H1 (cell line): ENCODE measurements at regions not wholly inside any gene's neighbourhood (a gene's known extent, or its start where the extent isn't known, plus 50 kb on each side); places are given as distances from the start of the nearest gene placed in this dataset.

Source experiments
- CTCF ChIA-PET: fragments of 300-600 bp; sonication (Branson Sonifier 250); formaldehyde crosslinking; loops from one replicate; lab custom pipeline; 2021; ENCODE audit not compliant: partially characterized antibody; lab: Charles Lee
- POLR2A ChIA-PET: fragments of 300-600 bp; sonication (Branson Sonifier 250); formaldehyde crosslinking; loops from one replicate; lab custom pipeline; 2021; ENCODE audit warnings: inconsistent platforms; ENCODE audit not compliant: partially characterized antibody; lab: Charles Lee
- DNase-seq, 2 experiments: peaks; one replicate each; pipeline versions ENCODE4 v3.0.0 to v3.0.0-alpha.2; 2010 to 2022; ENCODE audit warnings: low spot score in 2 of 2, low read depth in 1 of 2, mixed read lengths in 1 of 2
- FAIRE-seq: peaks from 2 replicates; lab custom pipeline; 2011; peaks lifted over from hg19 to GRCh38; lab: Jason Lieb, UNC
- H2AFZ ChIP-seq: 2 replicates; pipeline ENCODE4 v1.8.1; 2012; ENCODE audit warnings: low read length, inconsistent platforms
- H2AK5ac ChIP-seq: 2 replicates; pipeline ENCODE4 v1.6.1; 2013; ENCODE audit warnings: low read depth, low read length
- H2BK120ac ChIP-seq: replicated peaks from 2 replicates; pipeline ENCODE3; 2013; ENCODE audit warnings: low read depth, low read length, inconsistent platforms
- H2BK12ac ChIP-seq: 2 replicates; pipeline ENCODE4 v1.6.1; 2013; ENCODE audit warnings: low read depth, low read length
- H2BK15ac ChIP-seq: 2 replicates; pipeline ENCODE4 v1.6.1; 2013; ENCODE audit warnings: low read length
- H2BK20ac ChIP-seq: 2 replicates; pipeline ENCODE4 v1.6.1; 2013; ENCODE audit warnings: low read length
- H2BK5ac ChIP-seq: 2 replicates; pipeline ENCODE4 v1.6.1; 2013; ENCODE audit warnings: low read depth, low read length
- H3K14ac ChIP-seq: 2 replicates; pipeline ENCODE4 v1.6.1; 2013; ENCODE audit warnings: inconsistent platforms; ENCODE audit not compliant: insufficient read length
- H3K18ac ChIP-seq: 2 replicates; pipeline ENCODE4 v1.6.1; 2013; ENCODE audit warnings: low read length; ENCODE audit errors: extremely low read depth
- H3K23ac ChIP-seq: 2 replicates; pipeline ENCODE4 v1.6.1; 2013; ENCODE audit warnings: inconsistent platforms; ENCODE audit not compliant: insufficient read length
- H3K23me2 ChIP-seq: 2 replicates; pipeline ENCODE4 v1.6.1; 2013; ENCODE audit warnings: low read depth, low read length
- H3K27ac ChIP-seq: 2 replicates; pipeline ENCODE4 v1.6.1; 2011; ENCODE audit warnings: low read depth, low read length, inconsistent platforms
- H3K27me3 ChIP-seq, 4 experiments: replicated peaks in 1 of 4; 1 replicate in 1 of 4; 2 replicates in 3 of 4; pipeline versions ENCODE4 v1.6.1 to v1.8.1; 2011 to 2013; ENCODE audit warnings: low read length in 3 of 4, mild to moderate bottlenecking in 3 of 4, inconsistent platforms in 2 of 4, mixed read lengths in 2 of 4, moderate library complexity in 1 of 4; ENCODE audit not compliant: control insufficient read depth in 3 of 4, insufficient read depth in 3 of 4; ENCODE audit errors: extremely low read depth in 1 of 4
- H3K36me3 ChIP-seq, 4 experiments: 2 replicates each; pipeline versions ENCODE4 v1.6.1 to v1.8.1; 2011 to 2013; ENCODE audit warnings: mild to moderate bottlenecking in 4 of 4, low read length in 3 of 4, moderate library complexity in 2 of 4, control low read depth in 1 of 4, inconsistent platforms in 1 of 4; ENCODE audit not compliant: insufficient read depth in 4 of 4, control insufficient read depth in 2 of 4
- H3K4ac ChIP-seq: replicated peaks from 2 replicates; pipeline ENCODE3; 2013; ENCODE audit warnings: low read length, low read depth, mixed read lengths, inconsistent platforms; ENCODE audit not compliant: insufficient read length
- H3K4me1 ChIP-seq, 4 experiments: replicated peaks in 1 of 4; 1 replicate in 1 of 4; 2 replicates in 3 of 4; pipeline versions ENCODE4 v1.6.1 to v1.8.1; 2011 to 2013; ENCODE audit warnings: low read length in 3 of 4, inconsistent platforms in 2 of 4, mixed read lengths in 1 of 4; ENCODE audit not compliant: insufficient read depth in 4 of 4, control insufficient read depth in 3 of 4
- H3K4me2 ChIP-seq, 2 experiments: 2 replicates each; pipeline versions ENCODE4 v1.6.1 to v1.8.1; 2011 to 2013; ENCODE audit warnings: low read depth in 2 of 2, low read length in 2 of 2, control low read depth in 1 of 2, inconsistent platforms in 1 of 2, mild to moderate bottlenecking in 1 of 2; ENCODE audit not compliant: insufficient read depth in 1 of 2
- H3K4me3 ChIP-seq, 4 experiments: fragments of 200-600, 300-600 bp in 1 of 4; sonication (generic), shearing (Covaris generic), sonication (Bioruptor Twin) in 1 of 4; 2 replicates each; pipeline versions ENCODE4 v1.5.1 to v1.8.1; 2011 to 2016; ENCODE audit warnings: low read length in 4 of 4, low read depth in 3 of 4, control low read depth in 2 of 4, inconsistent platforms in 2 of 4, mild to moderate bottlenecking in 2 of 4, mixed read lengths in 1 of 4, moderate library complexity in 1 of 4; ENCODE audit not compliant: insufficient read depth in 2 of 4; ENCODE audit errors: extremely low read depth in 1 of 4
- H3K56ac ChIP-seq: replicated peaks from 2 replicates; pipeline ENCODE3; 2013; ENCODE audit warnings: low read depth, mild to moderate bottlenecking, mixed read lengths, low read length, inconsistent platforms; ENCODE audit not compliant: insufficient read length
- H3K79me1 ChIP-seq: 2 replicates; pipeline ENCODE4 v1.6.1; 2013; ENCODE audit warnings: low read depth, low read length, control low read depth
- H3K79me2 ChIP-seq, 2 experiments: 2 replicates each; pipeline versions ENCODE4 v1.6.1 to v1.8.1; 2012 to 2013; ENCODE audit warnings: low read length in 2 of 2, mild to moderate bottlenecking in 2 of 2, inconsistent platforms in 1 of 2; ENCODE audit not compliant: insufficient read depth in 2 of 2, control insufficient read depth in 1 of 2
- H3K9ac ChIP-seq, 4 experiments: replicated peaks in 1 of 4; 1 replicate in 1 of 4; 2 replicates in 3 of 4; pipeline versions ENCODE4 v1.6.1 to v1.8.1; 2011 to 2013; ENCODE audit warnings: low read depth in 3 of 4, low read length in 3 of 4, control low read depth in 2 of 4, mild to moderate bottlenecking in 2 of 4, moderate library complexity in 2 of 4, inconsistent platforms in 1 of 4; ENCODE audit errors: extremely low read depth in 1 of 4
- H3K9me3 ChIP-seq, 2 experiments: 2 replicates each; pipeline versions ENCODE4 v1.6.1 to v1.8.1; 2012 to 2013; ENCODE audit warnings: mild to moderate bottlenecking in 2 of 2, moderate library complexity in 2 of 2, control low read depth in 1 of 2, inconsistent platforms in 1 of 2, low read depth in 1 of 2, low read length in 1 of 2, mixed read lengths in 1 of 2; ENCODE audit not compliant: insufficient read depth in 2 of 2
- H4K20me1 ChIP-seq, 2 experiments: replicated peaks in 1 of 2; 2 replicates each; pipeline versions ENCODE3 to v1.8.1; 2011 to 2013; ENCODE audit warnings: inconsistent platforms in 2 of 2, low read length in 2 of 2, mild to moderate bottlenecking in 1 of 2; ENCODE audit not compliant: insufficient read depth in 2 of 2, control insufficient read depth in 1 of 2
- H4K5ac ChIP-seq: 2 replicates; pipeline ENCODE4 v1.6.1; 2013; ENCODE audit warnings: low read length, low read depth, mixed read lengths, inconsistent platforms; ENCODE audit not compliant: insufficient read length
- H4K8ac ChIP-seq: 2 replicates; pipeline ENCODE4 v1.8.0; 2013; ENCODE audit warnings: mild to moderate bottlenecking, moderate library complexity, low read length, inconsistent platforms; ENCODE audit not compliant: insufficient read depth; ENCODE audit errors: extremely low read depth
- H4K91ac ChIP-seq: replicated peaks from 2 replicates; pipeline ENCODE3; 2013; ENCODE audit warnings: low read length, mixed read lengths, inconsistent platforms; ENCODE audit not compliant: insufficient read length
- CBX5 ChIP-seq: fragments of 300-800, 300-1000 bp; sonication (generic); IDR thresholded peaks from 2 replicates; pipeline ENCODE4 v1.7.1; 2016; ENCODE audit warnings: antibody characterized with exemption, low read length, low read depth
- GTF2F1 ChIP-seq: IDR thresholded peaks from 2 replicates; pipeline ENCODE4 v1.6.1; 2012; ENCODE audit warnings: low read depth, low read length, improper control_type of control experiment, borderline replicate concordance
- JUND ChIP-seq: IDR thresholded peaks from 2 replicates; pipeline ENCODE4 v1.6.1; 2011; ENCODE audit warnings: mild to moderate bottlenecking, improper control_type of control experiment, low read length
- KDM4A ChIP-seq: IDR thresholded peaks from one replicate; pipeline ENCODE4 v1.7.1; 2012; ENCODE audit warnings: low read depth, mild to moderate bottlenecking, moderate library complexity, low read length, inconsistent platforms; ENCODE audit not compliant: severe bottlenecking
- MAFK ChIP-seq: IDR thresholded peaks from 2 replicates; pipeline ENCODE4 v1.6.1; 2012; ENCODE audit warnings: low read depth, mild to moderate bottlenecking, improper control_type of control experiment, low read length
- SIX5 ChIP-seq: IDR thresholded peaks from 2 replicates; pipeline ENCODE4 v1.6.1; 2011; ENCODE audit warnings: mild to moderate bottlenecking, low read depth, low read length
- SRF ChIP-seq: IDR thresholded peaks from 2 replicates; pipeline ENCODE4 v1.6.1; 2011; ENCODE audit warnings: mild to moderate bottlenecking, low read depth, low read length, moderate library complexity
- ZNF274 ChIP-seq: IDR thresholded peaks from 2 replicates; pipeline ENCODE4 v1.7.0; 2012; ENCODE audit warnings: low read length, borderline replicate concordance; ENCODE audit errors: extremely low read depth
- WGBS, 2 experiments: shearing (Covaris generic) in 1 of 2; methylation state at CpG; one replicate each; pipeline versions ENCODE4 v1.1.6 to v1.1.7; 2013 to 2015; ENCODE audit warnings: low lambda C conversion rate in 2 of 2, mixed read lengths in 2 of 2, inconsistent platforms in 1 of 2, low coverage in 1 of 2, missing lambda C conversion rate in 1 of 2; ENCODE audit not compliant: insufficient replicate concordance in 2 of 2, insufficient coverage in 1 of 2, insufficient read length in 1 of 2; ENCODE audit errors: extremely low coverage in 1 of 2, missing lambda C conversion rate in 1 of 2; 5-methylcytosine and 5-hydroxymethylcytosine counted together

DNA sequence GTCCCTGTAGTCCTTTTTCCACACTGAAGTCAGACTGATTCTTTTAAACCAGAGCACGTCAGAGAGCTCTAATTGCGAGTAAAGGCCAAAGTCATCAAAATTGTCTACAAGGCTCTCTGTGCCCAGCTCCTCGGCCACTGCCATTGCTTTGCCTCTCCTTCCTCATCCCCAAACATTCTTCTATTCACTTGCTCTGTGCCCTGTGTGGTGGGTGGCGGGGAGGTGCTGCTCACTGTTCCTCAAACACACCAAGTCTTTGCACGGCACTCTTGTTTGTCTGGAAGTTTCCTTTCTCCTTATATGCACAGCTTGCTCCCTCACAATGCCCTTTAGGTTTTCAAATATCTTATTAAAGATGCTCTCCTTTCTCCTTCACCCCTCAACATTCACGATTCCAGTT, 100.1 kb upstream of the FSHR start:
- Histone ChIP-seq H4K20me1 (no peaks in the 10 kb centered on the region), H3K14ac (no peak overlapping the region), H3K27ac (no peak overlapping the region), H2BK12ac (no peak overlapping the region), H3K4ac (no peak overlapping the region), H3K79me2 (no peaks in the 10 kb centered on the region), H3K36me3 (no peaks in the 10 kb centered on the region), H2BK15ac (no peak overlapping the region), H4K5ac (no peak overlapping the region), H4K8ac (no peak overlapping the region), H3K4me2 (no peak overlapping the region), H2BK120ac (no peak overlapping the region), H3K4me3 (no peak overlapping the region), H3K9me3 (no peaks in the 10 kb centered on the region), H4K91ac (no peak overlapping the region), H3K9ac (no peak overlapping the region), H3K56ac (no peak overlapping the region), H2AK5ac (no peak overlapping the region), H2BK20ac (no peak overlapping the region), H3K23me2 (no peaks in the 10 kb centered on the region), H3K79me1 (no peaks in the 10 kb centered on the region), H3K23ac (no peak overlapping the region), H3K27me3 (no peaks in the 10 kb centered on the region), H3K4me1 (no peaks in the 10 kb centered on the region), H3K18ac (no peak overlapping the region), H2AFZ (no peak overlapping the region), H2BK5ac (no peak overlapping the region)
- CTCF ChIA-PET: interaction anchor here (1.3 kb wide), 1 partner anchor 8 kb away, joined by 3 read pairs; no protein-coding TSS in a partner anchor
- no peak for FAIRE-seq
- DNase-seq: no peak
- POLR2A ChIA-PET: no interaction called here
- 92 to 100% methylated on average over 1 to 6 of the region's 6 CpGs for WGBS, 2 experiments
- TF ChIP-seq MAFK: no peak
- TF ChIP-seq SIX5: no peak
- TF ChIP-seq CBX5: no peak
- no peak for TF ChIP-seq GTF2F1
- no peak for TF ChIP-seq JUND
- TF ChIP-seq ZNF274: no peak
- no peak for TF ChIP-seq KDM4A
- no peak for TF ChIP-seq SRF
